HepG2 (cell line): ENCODE measurements at regions not wholly inside any gene's neighbourhood (a gene's known extent, or its start where the extent isn't known, plus 50 kb on each side); places are given as distances from the start of the nearest gene placed in this dataset.

Experiments used
- CBX5 ChIP-seq: sonication (generic); formaldehyde crosslinking; IDR thresholded peaks from 2 replicates; pipeline ENCODE4 v1.4.0; 2020; ENCODE audit warnings: missing genetic modification reagents, borderline replicate concordance
- CERS6 ChIP-seq: sonication (generic); formaldehyde crosslinking; IDR thresholded peaks from 2 replicates; pipeline ENCODE4 v1.5.0; 2020; ENCODE audit warnings: missing genetic modification reagents
- CREB1 ChIP-seq, 2 experiments: fragments of 450-650 bp in 1 of 2; IDR thresholded peaks; 2 replicates each; pipeline ENCODE4 v1.6.1; 2016 to 2017; ENCODE audit warnings: control low read depth in 1 of 2, mild to moderate bottlenecking in 1 of 2, missing compliant biosample characterization in 1 of 2, missing genetic modification characterization in 1 of 2
- CREB3 ChIP-seq: sonication (generic); formaldehyde crosslinking; IDR thresholded peaks from 2 replicates; pipeline ENCODE4 v1.5.0; 2020; ENCODE audit warnings: missing genetic modification reagents
- CTCF ChIP-seq: sonication (generic); formaldehyde crosslinking; IDR thresholded peaks from 2 replicates; pipeline ENCODE4 v1.5.0; 2020; ENCODE audit warnings: mild to moderate bottlenecking, missing genetic modification reagents, moderate library complexity
- EHMT2 ChIP-seq: fragments of 200-600 bp; sonication (generic); IDR thresholded peaks from 2 replicates; pipeline ENCODE4 v1.7.0; 2017; ENCODE audit warnings: antibody characterized with exemption, low read depth, low read length, borderline replicate concordance
- EP300 ChIP-seq, 3 experiments: sonication (generic) in 1 of 3; formaldehyde crosslinking in 1 of 3; IDR thresholded peaks; 2 replicates each; pipeline versions ENCODE4 v1.5.1 to v1.6.1; 2011 to 2020; ENCODE audit warnings: low read depth in 2 of 3, low read length in 2 of 3, borderline replicate concordance in 1 of 3, improper control_type of control experiment in 1 of 3, mild to moderate bottlenecking in 1 of 3, missing genetic modification reagents in 1 of 3, moderate library complexity in 1 of 3
- KDM1A ChIP-seq: IDR thresholded peaks from 2 replicates; pipeline ENCODE4 v1.6.1; 2016; ENCODE audit warnings: missing compliant biosample characterization
- TFAP4 ChIP-seq: sonication (generic); IDR thresholded peaks from 2 replicates; pipeline ENCODE4 v1.6.1; 2016; ENCODE audit warnings: low read depth, borderline replicate concordance
- ZNF75D ChIP-seq: sonication (generic); formaldehyde crosslinking; IDR thresholded peaks from 2 replicates; pipeline ENCODE4 v1.8.1; 2023; ENCODE audit warnings: missing genetic modification reagents, mild to moderate bottlenecking, borderline replicate concordance
- ZNF792 ChIP-seq: IDR thresholded peaks from 2 replicates; pipeline ENCODE4 v1.6.1; 2016
- ZSCAN31 ChIP-seq: sonication (generic); formaldehyde crosslinking; IDR thresholded peaks from 2 replicates; pipeline ENCODE4 v1.5.0; 2020; ENCODE audit warnings: low read depth, mild to moderate bottlenecking, missing genetic modification reagents

- TF ChIP-seq CERS6 (CRISPR knock-in tag) (no peak), EP300 (IDR thresholded peaks at IDR 0.05; ENCODE audit: low read depth in 2 of 2, low read length in 2 of 2) (no peak), EP300 (CRISPR knock-in tag; IDR thresholded peaks at IDR 0.05; ENCODE audit: borderline replicate concordance) (no peak), TFAP4 (no peak), CBX5 (CRISPR knock-in tag) (no peak), ZSCAN31 (CRISPR knock-in tag) (no peak), CREB1 (IDR thresholded peaks at IDR 0.05) (no peak), CREB1 (CRISPR knock-in tag; IDR thresholded peaks at IDR 0.05) (no peak), CTCF (no peak), ZNF75D (CRISPR knock-in tag) (no peak), ZNF792 (CRISPR knock-in tag) (no peak), KDM1A (no peak), CREB3 (CRISPR knock-in tag) (no peak), EHMT2 (no peak)
Measured at GRCh38 chr1:208324005-208324404, 79.8 kb upstream of the PLXNA2 start.
